Liver (tissue), 8 donors: ENCODE measurements at regions not wholly inside any gene's neighbourhood (a gene's known extent, or its start where the extent isn't known, plus 50 kb on each side); places are given as distances from the start of the nearest gene placed in this dataset.

ENCODE experiments used
- DNase-seq: peaks from one replicate; pipeline ENCODE4 v3.0.0-alpha.2; 2017; ENCODE audit warnings: low spot score
- H3K27ac ChIP-seq, 2 donors: one replicate each; pipeline ENCODE4 v1.7.0; 2013; ENCODE audit warnings: inconsistent platforms in 2 of 2, low read length in 2 of 2, control low read depth in 1 of 2, low read depth in 1 of 2, mild to moderate bottlenecking in 1 of 2
- H3K27me3 ChIP-seq, 4 donors: one replicate each; pipeline versions ENCODE4 v1.6.1 to v1.7.0; 2013; ENCODE audit warnings: low read length in 3 of 4, inconsistent platforms in 1 of 4, mild to moderate bottlenecking in 1 of 4, moderate library complexity in 1 of 4; ENCODE audit not compliant: control insufficient read depth in 4 of 4, insufficient read depth in 4 of 4
- H3K36me3 ChIP-seq, 4 donors: one replicate each; pipeline versions ENCODE4 v1.6.1 to v1.7.0; 2013; ENCODE audit warnings: low read length in 3 of 4, mild to moderate bottlenecking in 3 of 4, low read depth in 1 of 4, moderate library complexity in 1 of 4; ENCODE audit not compliant: control insufficient read depth in 4 of 4, insufficient read depth in 3 of 4
- H3K4me1 ChIP-seq, 4 donors: one replicate each; pipeline versions ENCODE4 v1.6.1 to v1.7.0; 2013; ENCODE audit warnings: low read length in 3 of 4, mild to moderate bottlenecking in 3 of 4, moderate library complexity in 1 of 4; ENCODE audit not compliant: control insufficient read depth in 4 of 4, insufficient read depth in 4 of 4
- H3K4me3 ChIP-seq, 3 donors: one replicate each; pipeline versions ENCODE4 v1.6.1 to v1.7.0; 2013; ENCODE audit warnings: low read length in 3 of 3, control low read depth in 1 of 3, low read depth in 1 of 3, mild to moderate bottlenecking in 1 of 3
- H3K9ac ChIP-seq, 2 donors: one replicate each; pipeline ENCODE4 v1.7.0; 2013; ENCODE audit warnings: low read length in 2 of 2, mild to moderate bottlenecking in 2 of 2, moderate library complexity in 2 of 2, control low read depth in 1 of 2, low read depth in 1 of 2
- H3K9me3 ChIP-seq, 4 donors: one replicate each; pipeline versions ENCODE4 v1.6.1 to v1.7.0; 2013; ENCODE audit warnings: low read length in 3 of 4; ENCODE audit not compliant: control insufficient read depth in 4 of 4
- EGR1 ChIP-seq, 2 donors: IDR thresholded peaks; 2 replicates each; pipeline ENCODE4 v1.6.1; 2016 to 2018; ENCODE audit warnings: antibody characterized with exemption in 2 of 2, low read depth in 2 of 2
- FOXA1 ChIP-seq: IDR thresholded peaks from 2 replicates; pipeline ENCODE4 v1.6.1; 2016; ENCODE audit warnings: antibody characterized with exemption
- FOXA2 ChIP-seq: IDR thresholded peaks from 2 replicates; pipeline ENCODE4 v1.6.1; 2016; ENCODE audit warnings: antibody characterized with exemption
- GABPA ChIP-seq, 2 donors: IDR thresholded peaks in 1 of 2; conservative IDR thresholded peaks in 1 of 2; 2 replicates each; pipeline ENCODE4 v1.6.1; 2016; ENCODE audit warnings: antibody characterized with exemption in 2 of 2, mild to moderate bottlenecking in 1 of 2, moderate library complexity in 1 of 2
- HNF4A ChIP-seq, 2 donors: conservative IDR thresholded peaks; 2 replicates each; pipeline ENCODE4 v1.6.1; 2016; ENCODE audit warnings: antibody characterized with exemption in 2 of 2, mild to moderate bottlenecking in 2 of 2
- HNF4G ChIP-seq: IDR thresholded peaks from 2 replicates; pipeline ENCODE4 v1.6.1; 2016; ENCODE audit warnings: antibody characterized with exemption
- JUND ChIP-seq, 2 donors: IDR thresholded peaks; 2 replicates each; pipeline ENCODE4 v1.6.1; 2016; ENCODE audit warnings: antibody characterized with exemption in 2 of 2
- NR2F2 ChIP-seq: IDR thresholded peaks from 2 replicates; pipeline ENCODE4 v1.6.1; 2016; ENCODE audit warnings: antibody characterized with exemption
- RAD21 ChIP-seq, 2 donors: IDR thresholded peaks; 2 replicates each; pipeline ENCODE4 v1.6.1; 2016; ENCODE audit warnings: antibody characterized with exemption in 2 of 2, mild to moderate bottlenecking in 2 of 2
- RXRA ChIP-seq, 2 donors: IDR thresholded peaks; 2 replicates each; pipeline ENCODE4 v1.6.1; 2017 to 2018; ENCODE audit warnings: antibody characterized with exemption in 2 of 2, mild to moderate bottlenecking in 1 of 2
- SP1 ChIP-seq: IDR thresholded peaks from 2 replicates; pipeline ENCODE4 v1.6.1; 2018; ENCODE audit warnings: antibody characterized with exemption, mild to moderate bottlenecking
- TAF1 ChIP-seq: conservative IDR thresholded peaks from 2 replicates; pipeline ENCODE4 v1.6.1; 2016; ENCODE audit warnings: antibody characterized with exemption, mild to moderate bottlenecking
- YY1 ChIP-seq: IDR thresholded peaks from 2 replicates; pipeline ENCODE4 v1.6.1; 2016; ENCODE audit warnings: antibody characterized with exemption, mild to moderate bottlenecking
- WGBS: extraction: QIAGEN DNeasy Blood & Tissue Kit; methylation state at CpG from one replicate; pipeline ENCODE4 v1.1.7; 2013; 5-methylcytosine and 5-hydroxymethylcytosine counted together
- TF ChIP-seq, protein P1 (sequence below): IDR thresholded peaks from 2 replicates; pipeline ENCODE4 v1.6.1; 2016; ENCODE audit warnings: antibody characterized with exemption
- TF ChIP-seq, protein P2 (sequence below): IDR thresholded peaks from 2 replicates; pipeline ENCODE4 v1.6.1; 2016; ENCODE audit warnings: antibody characterized with exemption, mild to moderate bottlenecking
- TF ChIP-seq, protein P3 (sequence below): fragments of 150-350 bp; IDR thresholded peaks from 2 replicates; pipeline ENCODE4 v1.5.1; 2017; ENCODE audit warnings: improper control_type of control experiment, low read depth, low read length; ENCODE audit not compliant: missing input control
- TF ChIP-seq, protein P4 (sequence below): IDR thresholded peaks from 2 replicates; pipeline ENCODE4 v1.6.1; 2016; ENCODE audit warnings: antibody characterized with exemption
- TF ChIP-seq, protein P5 (sequence below): IDR thresholded peaks from 2 replicates; pipeline ENCODE4 v1.6.1; 2016; ENCODE audit warnings: antibody characterized with exemption
- donor health status: healthy.
- donor health status: healthy.
- donor health status: healthy.
- donor health status: healthy.
- donor health status: healthy.

DNA sequence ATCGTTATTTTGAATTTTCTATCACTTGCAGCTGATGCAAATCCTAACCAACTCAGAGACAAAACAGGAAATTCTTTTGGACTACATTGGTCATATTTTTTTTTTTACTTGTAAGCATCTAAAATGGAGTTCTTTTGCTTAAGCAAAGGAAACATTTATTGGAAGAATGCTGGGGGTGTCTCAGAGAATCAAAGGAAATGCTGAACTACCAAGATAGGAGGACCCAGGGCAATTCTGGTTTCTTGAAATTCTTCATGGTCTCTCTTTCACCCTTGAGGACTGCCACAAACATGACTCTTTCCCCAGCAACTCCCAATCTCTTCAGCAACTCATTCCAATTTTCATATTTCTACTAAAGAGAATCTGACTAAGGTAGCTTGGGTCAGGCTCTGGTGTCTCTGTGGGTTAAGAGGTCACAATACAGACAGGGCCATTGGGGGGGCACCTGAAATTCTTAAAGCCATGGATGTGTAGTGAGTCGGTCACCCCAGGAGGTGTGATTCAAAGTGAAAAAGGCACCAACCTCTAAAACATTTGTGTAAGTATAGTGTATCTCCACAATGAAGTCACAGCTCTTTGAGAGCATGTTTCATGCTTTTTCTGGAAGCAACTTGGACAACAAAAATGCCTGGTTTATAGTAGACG lies 171.1 kb upstream of the FGGY start:
- no peak for TF ChIP-seq TAF1
- TF ChIP-seq, protein P1, sequence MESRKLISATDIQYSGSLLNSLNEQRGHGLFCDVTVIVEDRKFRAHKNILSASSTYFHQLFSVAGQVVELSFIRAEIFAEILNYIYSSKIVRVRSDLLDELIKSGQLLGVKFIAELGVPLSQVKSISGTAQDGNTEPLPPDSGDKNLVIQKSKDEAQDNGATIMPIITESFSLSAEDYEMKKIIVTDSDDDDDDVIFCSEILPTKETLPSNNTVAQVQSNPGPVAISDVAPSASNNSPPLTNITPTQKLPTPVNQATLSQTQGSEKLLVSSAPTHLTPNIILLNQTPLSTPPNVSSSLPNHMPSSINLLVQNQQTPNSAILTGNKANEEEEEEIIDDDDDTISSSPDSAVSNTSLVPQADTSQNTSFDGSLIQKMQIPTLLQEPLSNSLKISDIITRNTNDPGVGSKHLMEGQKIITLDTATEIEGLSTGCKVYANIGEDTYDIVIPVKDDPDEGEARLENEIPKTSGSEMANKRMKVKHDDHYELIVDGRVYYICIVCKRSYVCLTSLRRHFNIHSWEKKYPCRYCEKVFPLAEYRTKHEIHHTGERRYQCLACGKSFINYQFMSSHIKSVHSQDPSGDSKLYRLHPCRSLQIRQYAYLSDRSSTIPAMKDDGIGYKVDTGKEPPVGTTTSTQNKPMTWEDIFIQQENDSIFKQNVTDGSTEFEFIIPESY = no peak
- no peak for TF ChIP-seq FOXA1
- TF ChIP-seq, protein P2, sequence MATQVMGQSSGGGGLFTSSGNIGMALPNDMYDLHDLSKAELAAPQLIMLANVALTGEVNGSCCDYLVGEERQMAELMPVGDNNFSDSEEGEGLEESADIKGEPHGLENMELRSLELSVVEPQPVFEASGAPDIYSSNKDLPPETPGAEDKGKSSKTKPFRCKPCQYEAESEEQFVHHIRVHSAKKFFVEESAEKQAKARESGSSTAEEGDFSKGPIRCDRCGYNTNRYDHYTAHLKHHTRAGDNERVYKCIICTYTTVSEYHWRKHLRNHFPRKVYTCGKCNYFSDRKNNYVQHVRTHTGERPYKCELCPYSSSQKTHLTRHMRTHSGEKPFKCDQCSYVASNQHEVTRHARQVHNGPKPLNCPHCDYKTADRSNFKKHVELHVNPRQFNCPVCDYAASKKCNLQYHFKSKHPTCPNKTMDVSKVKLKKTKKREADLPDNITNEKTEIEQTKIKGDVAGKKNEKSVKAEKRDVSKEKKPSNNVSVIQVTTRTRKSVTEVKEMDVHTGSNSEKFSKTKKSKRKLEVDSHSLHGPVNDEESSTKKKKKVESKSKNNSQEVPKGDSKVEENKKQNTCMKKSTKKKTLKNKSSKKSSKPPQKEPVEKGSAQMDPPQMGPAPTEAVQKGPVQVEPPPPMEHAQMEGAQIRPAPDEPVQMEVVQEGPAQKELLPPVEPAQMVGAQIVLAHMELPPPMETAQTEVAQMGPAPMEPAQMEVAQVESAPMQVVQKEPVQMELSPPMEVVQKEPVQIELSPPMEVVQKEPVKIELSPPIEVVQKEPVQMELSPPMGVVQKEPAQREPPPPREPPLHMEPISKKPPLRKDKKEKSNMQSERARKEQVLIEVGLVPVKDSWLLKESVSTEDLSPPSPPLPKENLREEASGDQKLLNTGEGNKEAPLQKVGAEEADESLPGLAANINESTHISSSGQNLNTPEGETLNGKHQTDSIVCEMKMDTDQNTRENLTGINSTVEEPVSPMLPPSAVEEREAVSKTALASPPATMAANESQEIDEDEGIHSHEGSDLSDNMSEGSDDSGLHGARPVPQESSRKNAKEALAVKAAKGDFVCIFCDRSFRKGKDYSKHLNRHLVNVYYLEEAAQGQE = no peak
- no peak for TF ChIP-seq GABPA (IDR thresholded peaks at IDR 0.05 in 1 of 2, conservative IDR thresholded peaks at IDR 0.05 in 1 of 2)
- TF ChIP-seq JUND (IDR thresholded peaks at IDR 0.05) = no peak
- TF ChIP-seq, protein P3, sequence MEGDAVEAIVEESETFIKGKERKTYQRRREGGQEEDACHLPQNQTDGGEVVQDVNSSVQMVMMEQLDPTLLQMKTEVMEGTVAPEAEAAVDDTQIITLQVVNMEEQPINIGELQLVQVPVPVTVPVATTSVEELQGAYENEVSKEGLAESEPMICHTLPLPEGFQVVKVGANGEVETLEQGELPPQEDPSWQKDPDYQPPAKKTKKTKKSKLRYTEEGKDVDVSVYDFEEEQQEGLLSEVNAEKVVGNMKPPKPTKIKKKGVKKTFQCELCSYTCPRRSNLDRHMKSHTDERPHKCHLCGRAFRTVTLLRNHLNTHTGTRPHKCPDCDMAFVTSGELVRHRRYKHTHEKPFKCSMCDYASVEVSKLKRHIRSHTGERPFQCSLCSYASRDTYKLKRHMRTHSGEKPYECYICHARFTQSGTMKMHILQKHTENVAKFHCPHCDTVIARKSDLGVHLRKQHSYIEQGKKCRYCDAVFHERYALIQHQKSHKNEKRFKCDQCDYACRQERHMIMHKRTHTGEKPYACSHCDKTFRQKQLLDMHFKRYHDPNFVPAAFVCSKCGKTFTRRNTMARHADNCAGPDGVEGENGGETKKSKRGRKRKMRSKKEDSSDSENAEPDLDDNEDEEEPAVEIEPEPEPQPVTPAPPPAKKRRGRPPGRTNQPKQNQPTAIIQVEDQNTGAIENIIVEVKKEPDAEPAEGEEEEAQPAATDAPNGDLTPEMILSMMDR = no peak
- TF ChIP-seq YY1 = no peak
- TF ChIP-seq RXRA (IDR thresholded peaks at IDR 0.05) = no peak
- TF ChIP-seq, protein P4, sequence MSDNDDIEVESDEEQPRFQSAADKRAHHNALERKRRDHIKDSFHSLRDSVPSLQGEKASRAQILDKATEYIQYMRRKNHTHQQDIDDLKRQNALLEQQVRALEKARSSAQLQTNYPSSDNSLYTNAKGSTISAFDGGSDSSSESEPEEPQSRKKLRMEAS = no peak
- TF ChIP-seq HNF4A (conservative IDR thresholded peaks at IDR 0.05) = no peak
- no peak for TF ChIP-seq SP1
- TF ChIP-seq HNF4G = no peak
- TF ChIP-seq, protein P5, sequence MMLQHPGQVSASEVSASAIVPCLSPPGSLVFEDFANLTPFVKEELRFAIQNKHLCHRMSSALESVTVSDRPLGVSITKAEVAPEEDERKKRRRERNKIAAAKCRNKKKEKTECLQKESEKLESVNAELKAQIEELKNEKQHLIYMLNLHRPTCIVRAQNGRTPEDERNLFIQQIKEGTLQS = no peak
- TF ChIP-seq RAD21 (IDR thresholded peaks at IDR 0.05) = no peak
- TF ChIP-seq NR2F2 = no peak
- TF ChIP-seq FOXA2 = no peak
- no peak for TF ChIP-seq EGR1 (IDR thresholded peaks at IDR 0.05; ENCODE audit: low read depth in 2 of 2)
- DNase-seq = no peak
- H3K27ac ChIP-seq = no peak overlapping the region
- H3K4me3 ChIP-seq = no peak overlapping the region
- no peaks in the 10 kb centered on the region for H3K27me3 ChIP-seq
- 89% methylated on average over 3 of the region's 3 CpGs for WGBS
- H3K36me3 ChIP-seq = no peaks in the 10 kb centered on the region
- no peaks in the 10 kb centered on the region for H3K9me3 ChIP-seq
- no peak overlapping the region for H3K9ac ChIP-seq
- no peaks in the 10 kb centered on the region for H3K4me1 ChIP-seq
